ENCODE measurements at regions not wholly inside any gene's neighbourhood (a gene's known extent, or its start where the extent isn't known, plus 50 kb on each side); places are given as distances from the start of the nearest gene placed in this dataset.

GRCh38 chr6:6920987-6921313 is 186.8 kb upstream of the RREB1 start:
- Histone ChIP-seq H3K79me2 (ENCODE audit: insufficient read depth) (no peaks in the 10 kb centered on the region), H3K9ac (no peak overlapping the region), H3K9me2 (no peaks in the 10 kb centered on the region), H3F3A (replicated peaks; ENCODE audit: insufficient read depth) (no peaks in the 10 kb centered on the region), H3K9me3 (no peaks in the 10 kb centered on the region), H4K20me1 (ENCODE audit: insufficient read depth) (no peaks in the 10 kb centered on the region), H2AFZ (ENCODE audit: low read depth) (no peak overlapping the region), H3K4me3 (ENCODE audit: low read depth in 2 of 2, low read length in 1 of 2) (no peak overlapping the region), H3K4me1 (ENCODE audit: control insufficient read depth in 1 of 2, insufficient read depth in 2 of 2, low read depth in 1 of 2, low read length in 1 of 2) (no peaks in the 10 kb centered on the region), H3K36me3 (replicated peaks in 1 of 2; ENCODE audit: control insufficient read depth in 1 of 2, insufficient read depth in 2 of 2, low read length in 1 of 2) (no peaks in the 10 kb centered on the region), H3K4me2 (no peak overlapping the region), H3K27ac (ENCODE audit: low read depth in 2 of 2, low read length in 1 of 2) (no peak overlapping the region), H3K27me3 (ENCODE audit: insufficient read depth) (no peaks in the 10 kb centered on the region)
- TF ChIP-seq NFIC (IDR thresholded peaks at IDR 0.05; ENCODE audit: borderline replicate concordance) (no peak), RAD21 (IDR thresholded peaks at IDR 0.05; ENCODE audit: low read length) (no peak), SIN3A (IDR thresholded peaks at IDR 0.05; ENCODE audit: borderline replicate concordance, low read depth, low read length) (no peak), FOXJ3 (CRISPR knock-in tag; IDR thresholded peaks at IDR 0.05) (no peak), CHD2 (IDR thresholded peaks at IDR 0.05; ENCODE audit: low read length, partially characterized antibody) (no peak), RFX5 (IDR thresholded peaks at IDR 0.05; ENCODE audit: low read length) (no peak), PBX3 (IDR thresholded peaks at IDR 0.05) (no peak), ELF1 (IDR thresholded peaks at IDR 0.05) (no peak), SMC3 (IDR thresholded peaks at IDR 0.05; ENCODE audit: low read depth, low read length) (no peak), RXRA (IDR thresholded peaks at IDR 0.05; ENCODE audit: borderline replicate concordance, low read depth) (no peak), USF2 (IDR thresholded peaks at IDR 0.05; ENCODE audit: borderline replicate concordance, low read depth, low read length) (no peak), YY1 (IDR thresholded peaks at IDR 0.05; ENCODE audit: low read depth) (no peak), GATA2 (CRISPR knock-in tag; IDR thresholded peaks at IDR 0.05) (no peak), RCOR1 (IDR thresholded peaks at IDR 0.05; ENCODE audit: low read length) (no peak), IRF3 (IDR thresholded peaks at IDR 0.05; ENCODE audit: low read depth, low read length) (no peak)
- DNase-seq: no peak
- ChIA-PET POLR2A (no interaction called here), CTCF (no interaction called here)
- WGBS (ENCODE audit: low lambda C conversion rate): 62% methylated on average over 6 of the region's 7 CpGs

- no peak overlapping the region for H3K27ac ChIP-seq (ENCODE audit: low read depth in 2 of 2, low read length in 1 of 2)
- TF ChIP-seq RCOR1 (IDR thresholded peaks at IDR 0.05; ENCODE audit: low read length) (no peak), USF1 (IDR thresholded peaks at IDR 0.05; ENCODE audit: borderline replicate concordance, low read depth) (no peak), TEAD4 (IDR thresholded peaks at IDR 0.05; ENCODE audit: borderline replicate concordance, insufficient read depth) (no peak), TAF1 (IDR thresholded peaks at IDR 0.05; ENCODE audit: borderline replicate concordance, low read depth, low read length) (no peak), NRF1 (IDR thresholded peaks at IDR 0.05; ENCODE audit: low read depth, low read length) (no peak), USF2 (IDR thresholded peaks at IDR 0.05; ENCODE audit: borderline replicate concordance, low read depth, low read length) (no peak)
- no peak for DNase-seq
- H3K79me2 ChIP-seq (ENCODE audit: insufficient read depth): no peaks in the 10 kb centered on the region
- H3K4me3 ChIP-seq (ENCODE audit: low read depth in 2 of 2, low read length in 1 of 2): no peak overlapping the region
- no peaks in the 10 kb centered on the region for H3K27me3 ChIP-seq (ENCODE audit: insufficient read depth)
- H3K9me2 ChIP-seq: no peaks in the 10 kb centered on the region
- H3K4me1 ChIP-seq (ENCODE audit: control insufficient read depth in 1 of 2, insufficient read depth in 2 of 2, low read depth in 1 of 2, low read length in 1 of 2): no peaks in the 10 kb centered on the region
- H3K9me3 ChIP-seq: no peaks in the 10 kb centered on the region
- no peaks in the 10 kb centered on the region for H3K36me3 ChIP-seq (replicated peaks in 1 of 2; ENCODE audit: control insufficient read depth in 1 of 2, insufficient read depth in 2 of 2, low read length in 1 of 2)
- H3K4me2 ChIP-seq: no peak overlapping the region
- CTCF ChIA-PET: no interaction called here
- H3F3A ChIP-seq (replicated peaks; ENCODE audit: insufficient read depth): no peaks in the 10 kb centered on the region
- H4K20me1 ChIP-seq (ENCODE audit: insufficient read depth): no peaks in the 10 kb centered on the region
- H3K9ac ChIP-seq: no peak overlapping the region
- WGBS (ENCODE audit: low lambda C conversion rate): 10% methylated on average over 1 of the region's 1 CpG
- POLR2A ChIA-PET: no interaction called here
- no peak overlapping the region for H2AFZ ChIP-seq (ENCODE audit: low read depth)
Measured at GRCh38 chr6:6922166-6922565, 185.6 kb upstream of the RREB1 start.

Measured in SK-N-SH (cell line).